ENCODE measurements at regions not wholly inside any gene's neighbourhood (a gene's known extent, or its start where the extent isn't known, plus 50 kb on each side); places are given as distances from the start of the nearest gene placed in this dataset.
"Not testable (repeated sequence)": the region's sequence is repeated elsewhere in the genome, so short reads cannot be mapped to it uniquely, and the experiment has no call there.

GRCh38 chr21:33992412-33992811, 76.8 kb upstream of the ATP5PO start:
- not testable (repeated sequence) for TF ChIP-seq EZH2 (IDR thresholded peaks at IDR 0.05; ENCODE audit: insufficient read depth, poor library complexity, severe bottlenecking); EZH2phosphoT487 (IDR thresholded peaks at IDR 0.05; ENCODE audit: insufficient read depth, low read depth)

All from GM23248 (cell line).